Astrocyte (in vitro differentiated cells and primary cell): ENCODE measurements at regions not wholly inside any gene's neighbourhood (a gene's known extent, or its start where the extent isn't known, plus 50 kb on each side); places are given as distances from the start of the nearest gene placed in this dataset.

Experiments
- DNase-seq: peaks from one replicate; pipeline ENCODE4 v3.0.0-alpha.2; 2010; ENCODE audit warnings: low read depth
- FAIRE-seq: peaks from 2 replicates; lab custom pipeline; 2011; peaks lifted over from hg19 to GRCh38; lab: Jason Lieb, UNC
- H2AFZ ChIP-seq: 2 replicates; pipeline ENCODE4 v1.6.0; 2012; ENCODE audit warnings: low read depth, low read length, inconsistent platforms
- H3K27ac ChIP-seq: 2 replicates; pipeline ENCODE4 v1.5.1; 2011; ENCODE audit warnings: low read depth, low read length, inconsistent platforms
- H3K27me3 ChIP-seq: 2 replicates; pipeline ENCODE4 v1.6.0; 2011; ENCODE audit warnings: low read length, inconsistent platforms; ENCODE audit not compliant: insufficient read depth
- H3K36me3 ChIP-seq: 2 replicates; pipeline ENCODE4 v1.5.1; 2011; ENCODE audit warnings: low read length, inconsistent platforms; ENCODE audit not compliant: insufficient read depth
- H3K4me1 ChIP-seq: 2 replicates; pipeline ENCODE4 v1.5.1; 2011; ENCODE audit warnings: low read length, inconsistent platforms; ENCODE audit not compliant: insufficient read depth
- H3K4me2 ChIP-seq: 2 replicates; pipeline ENCODE4 v1.6.0; 2012; ENCODE audit warnings: low read length, inconsistent platforms
- H3K4me3 ChIP-seq: 2 replicates; pipeline ENCODE4 v1.5.1; 2011; ENCODE audit warnings: low read depth, mild to moderate bottlenecking, low read length, inconsistent platforms; ENCODE audit not compliant: insufficient read depth
- H3K79me2 ChIP-seq: 2 replicates; pipeline ENCODE4 v1.6.0; 2012; ENCODE audit warnings: mild to moderate bottlenecking, low read length, inconsistent platforms; ENCODE audit not compliant: insufficient read depth
- H3K9ac ChIP-seq: 2 replicates; pipeline ENCODE4 v1.6.0; 2012; ENCODE audit warnings: mild to moderate bottlenecking, low read length, inconsistent platforms
- H3K9me3 ChIP-seq: 2 replicates; pipeline ENCODE4 v1.5.1; 2012; ENCODE audit warnings: low read depth, mild to moderate bottlenecking, low read length, inconsistent platforms; ENCODE audit not compliant: insufficient read depth
- H4K20me1 ChIP-seq: 2 replicates; pipeline ENCODE4 v1.6.0; 2012; ENCODE audit warnings: low read length, inconsistent platforms; ENCODE audit not compliant: insufficient read depth
- H3K27ac Mint-ChIP-seq: one replicate; pipeline ENCODE4 v1.8.0; 2021; ENCODE audit warnings: mild to moderate bottlenecking, mixed read lengths; ENCODE audit not compliant: unreplicated experiment
- H3K27me3 Mint-ChIP-seq: one replicate; pipeline ENCODE4 v1.8.0; 2021; ENCODE audit warnings: low read depth, mixed read lengths; ENCODE audit not compliant: unreplicated experiment
- H3K36me3 Mint-ChIP-seq: one replicate; pipeline ENCODE4 v1.8.0; 2021; ENCODE audit warnings: low read depth, mixed read lengths; ENCODE audit not compliant: unreplicated experiment
- H3K4me1 Mint-ChIP-seq: one replicate; pipeline ENCODE4 v1.8.0; 2021; ENCODE audit warnings: low read depth, mixed read lengths; ENCODE audit not compliant: unreplicated experiment
- H3K4me3 Mint-ChIP-seq: one replicate; pipeline ENCODE4 v1.8.0; 2021; ENCODE audit warnings: mild to moderate bottlenecking, moderate library complexity, mixed read lengths; ENCODE audit not compliant: unreplicated experiment
- H3K9me3 Mint-ChIP-seq: one replicate; pipeline ENCODE4 v1.8.0; 2021; ENCODE audit warnings: mild to moderate bottlenecking, mixed read lengths; ENCODE audit not compliant: unreplicated experiment
- EZH2 ChIP-seq: IDR thresholded peaks from 2 replicates; pipeline ENCODE4 v1.6.1; 2012; ENCODE audit warnings: mild to moderate bottlenecking, low read length, inconsistent platforms; ENCODE audit not compliant: insufficient read depth
- TF ChIP-seq, protein P1 (sequence below): IDR thresholded peaks from 2 replicates; pipeline ENCODE4 v1.5.1; 2011; ENCODE audit warnings: low read depth, mild to moderate bottlenecking, inconsistent platforms, low read length, moderate library complexity; ENCODE audit not compliant: insufficient read depth

DNA sequence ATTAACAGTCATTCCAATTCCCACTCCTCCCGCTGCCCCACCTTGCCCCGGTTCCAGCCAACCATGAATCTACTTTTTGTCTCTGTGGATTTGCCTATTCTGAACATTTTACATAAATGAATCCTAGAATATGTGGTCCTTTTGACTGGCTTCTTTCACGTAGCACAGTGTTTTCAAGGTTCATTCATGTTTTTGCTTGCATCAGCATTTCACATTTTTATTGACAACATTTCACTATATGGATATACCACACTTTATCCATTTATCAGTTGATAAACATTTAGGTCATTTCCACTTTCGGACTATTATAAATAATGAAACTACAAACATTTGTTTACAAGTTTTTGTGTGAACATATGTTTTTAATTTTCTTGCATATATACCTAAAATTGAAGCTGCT is 182.0 kb downstream of the ZNF248 start:
- no peak for FAIRE-seq
- no peak for TF ChIP-seq EZH2
- TF ChIP-seq, protein P1, sequence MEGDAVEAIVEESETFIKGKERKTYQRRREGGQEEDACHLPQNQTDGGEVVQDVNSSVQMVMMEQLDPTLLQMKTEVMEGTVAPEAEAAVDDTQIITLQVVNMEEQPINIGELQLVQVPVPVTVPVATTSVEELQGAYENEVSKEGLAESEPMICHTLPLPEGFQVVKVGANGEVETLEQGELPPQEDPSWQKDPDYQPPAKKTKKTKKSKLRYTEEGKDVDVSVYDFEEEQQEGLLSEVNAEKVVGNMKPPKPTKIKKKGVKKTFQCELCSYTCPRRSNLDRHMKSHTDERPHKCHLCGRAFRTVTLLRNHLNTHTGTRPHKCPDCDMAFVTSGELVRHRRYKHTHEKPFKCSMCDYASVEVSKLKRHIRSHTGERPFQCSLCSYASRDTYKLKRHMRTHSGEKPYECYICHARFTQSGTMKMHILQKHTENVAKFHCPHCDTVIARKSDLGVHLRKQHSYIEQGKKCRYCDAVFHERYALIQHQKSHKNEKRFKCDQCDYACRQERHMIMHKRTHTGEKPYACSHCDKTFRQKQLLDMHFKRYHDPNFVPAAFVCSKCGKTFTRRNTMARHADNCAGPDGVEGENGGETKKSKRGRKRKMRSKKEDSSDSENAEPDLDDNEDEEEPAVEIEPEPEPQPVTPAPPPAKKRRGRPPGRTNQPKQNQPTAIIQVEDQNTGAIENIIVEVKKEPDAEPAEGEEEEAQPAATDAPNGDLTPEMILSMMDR = no peak
- no peaks in the 10 kb centered on the region for H3K36me3 Mint-ChIP-seq
- H3K4me1 Mint-ChIP-seq = no peaks in the 10 kb centered on the region
- Histone ChIP-seq H3K27me3 (no peaks in the 10 kb centered on the region), H3K4me3 (no peak overlapping the region), H2AFZ (no peak overlapping the region), H4K20me1 (no peaks in the 10 kb centered on the region), H3K4me1 (no peaks in the 10 kb centered on the region), H3K4me2 (no peak overlapping the region), H3K9me3 (peaks cover 4% of the 10 kb centered on the region), H3K27ac (no peak overlapping the region), H3K9ac (no peak overlapping the region), H3K36me3 (no peaks in the 10 kb centered on the region), H3K79me2 (no peaks in the 10 kb centered on the region)
- no peak overlapping the region for H3K4me3 Mint-ChIP-seq
- no peak for DNase-seq
- no peaks in the 10 kb centered on the region for H3K27me3 Mint-ChIP-seq
- no peak overlapping the region for H3K27ac Mint-ChIP-seq
- H3K9me3 Mint-ChIP-seq = peaks cover 8% of the 10 kb centered on the region

DNA sequence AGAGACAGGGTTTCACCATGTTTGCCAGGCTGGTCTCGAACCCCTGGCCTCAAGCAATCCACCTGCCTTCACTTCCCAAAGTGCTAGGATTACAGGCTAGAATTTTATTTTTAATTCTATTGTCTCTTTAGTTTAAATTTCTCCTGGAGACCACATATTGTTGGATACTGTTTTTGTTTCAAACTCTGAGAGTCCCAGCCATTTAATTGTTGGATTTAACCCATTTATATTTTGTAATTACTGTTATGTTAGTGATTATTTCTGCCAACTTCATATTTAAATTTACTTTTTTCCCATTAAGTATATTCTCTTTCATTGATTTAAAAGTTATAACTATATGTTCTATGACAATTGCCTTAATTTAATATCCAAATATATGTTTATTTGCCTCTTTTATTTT is 185.6 kb downstream of the ZNF248 start:
- H3K9me3 Mint-ChIP-seq = peaks cover 2% of the 10 kb centered on the region
- Histone ChIP-seq H3K4me2 (no peak overlapping the region), H4K20me1 (no peaks in the 10 kb centered on the region), H2AFZ (no peak overlapping the region), H3K4me1 (no peaks in the 10 kb centered on the region), H3K27ac (no peak overlapping the region), H3K4me3 (no peak overlapping the region), H3K27me3 (no peaks in the 10 kb centered on the region), H3K36me3 (no peaks in the 10 kb centered on the region), H3K9ac (no peak overlapping the region), H3K79me2 (no peaks in the 10 kb centered on the region), H3K9me3 (no peaks in the 10 kb centered on the region)
- H3K4me1 Mint-ChIP-seq = no peaks in the 10 kb centered on the region
- H3K27me3 Mint-ChIP-seq = no peaks in the 10 kb centered on the region
- H3K36me3 Mint-ChIP-seq = no peaks in the 10 kb centered on the region
- H3K27ac Mint-ChIP-seq = no peak overlapping the region
- TF ChIP-seq, protein P1 = no peak
- no peak for TF ChIP-seq EZH2
- FAIRE-seq (no peak), DNase-seq (no peak)
- H3K4me3 Mint-ChIP-seq = no peak overlapping the region

DNA sequence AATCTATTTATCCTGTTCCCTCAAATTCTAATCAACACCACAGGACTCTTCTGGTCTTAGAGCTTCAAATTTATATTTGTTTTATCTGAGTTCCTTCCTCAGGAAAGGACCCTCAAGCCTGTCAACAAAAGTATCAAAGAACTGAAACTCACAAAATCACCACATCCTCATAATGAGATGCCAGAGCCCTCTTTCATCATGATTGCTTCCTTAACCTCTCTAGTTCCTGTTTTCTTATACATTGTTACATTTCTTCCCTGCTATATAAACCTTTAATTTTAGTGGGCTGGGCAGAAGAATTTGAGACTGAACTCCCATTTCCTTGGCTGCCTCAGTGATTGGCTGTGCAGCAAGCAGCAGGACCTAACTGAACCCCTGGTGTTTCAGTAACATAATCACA is 189.7 kb downstream of the ZNF248 start:
- Histone ChIP-seq H2AFZ (no peak overlapping the region), H3K36me3 (no peaks in the 10 kb centered on the region), H4K20me1 (no peaks in the 10 kb centered on the region), H3K9ac (no peak overlapping the region), H3K79me2 (no peaks in the 10 kb centered on the region), H3K27ac (no peak overlapping the region), H3K27me3 (no peaks in the 10 kb centered on the region), H3K4me3 (no peak overlapping the region), H3K4me2 (no peak overlapping the region), H3K4me1 (no peaks in the 10 kb centered on the region), H3K9me3 (no peaks in the 10 kb centered on the region)
- no peak overlapping the region for H3K4me3 Mint-ChIP-seq
- TF ChIP-seq EZH2 = no peak
- TF ChIP-seq, protein P1 = no peak
- DNase-seq (no peak), FAIRE-seq (no peak)
- H3K27ac Mint-ChIP-seq = no peak overlapping the region
- no peaks in the 10 kb centered on the region for H3K4me1 Mint-ChIP-seq
- peaks cover 6% of the 10 kb centered on the region for H3K9me3 Mint-ChIP-seq
- H3K27me3 Mint-ChIP-seq = no peaks in the 10 kb centered on the region
- no peaks in the 10 kb centered on the region for H3K36me3 Mint-ChIP-seq
